Left lung (tissue), 4 donors: ENCODE measurements at regions not wholly inside any gene's neighbourhood (a gene's known extent, or its start where the extent isn't known, plus 50 kb on each side); places are given as distances from the start of the nearest gene placed in this dataset.

ENCODE experiments used
- ATAC-seq: fragments of 200-7000 bp; cut with Tn5 transposase; one replicate; pipeline ENCODE4 v1.9.1; 2020; ENCODE audit warnings: moderate library complexity
- DNase-seq, 4 donors: peaks; one replicate each; pipeline ENCODE4 v3.0.0-alpha.2; 2013 to 2020
- H3K27ac ChIP-seq, 2 donors: fragments of 200-600 bp; sonication (generic) in 1 of 2; one replicate each; pipeline versions ENCODE4 v1.5.0 to v1.8.0; 2020 to 2021
- H3K27me3 ChIP-seq, 2 donors: fragments of 200-600 bp; sonication (generic) in 1 of 2; one replicate each; pipeline versions ENCODE4 v1.5.0 to v1.8.0; 2020 to 2021
- H3K36me3 ChIP-seq, 2 donors: fragments of 200-600 bp; sonication (generic) in 1 of 2; one replicate each; pipeline versions ENCODE4 v1.5.0 to v1.8.0; 2020 to 2021
- H3K4me1 ChIP-seq, 2 donors: fragments of 200-600 bp; one replicate each; pipeline ENCODE4 v1.8.0; 2021
- H3K4me3 ChIP-seq, 2 donors: fragments of 200-600 bp; sonication (generic) in 1 of 2; one replicate each; pipeline versions ENCODE4 v1.5.0 to v1.8.0; 2020 to 2021; ENCODE audit warnings: mild to moderate bottlenecking in 1 of 2
- H3K9me3 ChIP-seq, 2 donors: fragments of 200-600 bp; sonication (generic) in 1 of 2; one replicate each; pipeline versions ENCODE4 v1.5.0 to v1.8.0; 2020 to 2021
- CTCF ChIP-seq, 2 donors: fragments of 200-600 bp; sonication (generic) in 1 of 2; IDR thresholded peaks; one replicate each; pipeline versions ENCODE4 v1.5.0 to v1.8.0; 2021; ENCODE audit warnings: antibody characterized with exemption in 2 of 2
- intact Hi-C, 2 donors: fragments of 100-400 bp; cut with DNase I; formaldehyde crosslinking; loops; one replicate each; pipeline versions ENCODE4 v1.11.2 to v1.14.2; 2022
- donor health status: DM: no; HTN: yes; CAD: no.
- donor health status: DM: no; HTN: no; CAD: no.

DNA sequence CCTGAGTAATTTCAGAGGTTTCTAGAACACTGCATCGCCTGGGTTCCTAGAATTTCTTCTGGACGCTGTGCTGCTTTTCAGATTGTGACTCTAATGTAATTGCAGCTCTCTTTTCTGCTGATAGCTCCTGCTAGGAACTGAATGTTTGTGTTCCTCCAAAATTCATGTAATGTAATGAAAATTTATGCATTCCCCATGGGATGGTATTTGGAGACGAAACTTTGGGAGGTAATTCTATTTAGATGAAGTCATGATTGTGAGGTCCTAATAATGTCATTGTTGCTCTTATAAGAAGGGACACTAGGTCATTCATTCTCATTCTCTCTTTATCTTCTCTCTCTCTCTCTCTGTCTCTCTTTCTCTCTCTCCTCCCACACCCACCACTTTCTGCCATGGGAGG, 223.9 kb upstream of the DOK6 start:
- no peak for DNase-seq
- no peak overlapping the region for H3K27ac ChIP-seq
- no peak for ATAC-seq
- H3K4me1 ChIP-seq, result no peaks in the 10 kb centered on the region
- H3K4me3 ChIP-seq, result no peak overlapping the region
- intact Hi-C loops, result no loop called here
- no peaks in the 10 kb centered on the region for H3K27me3 ChIP-seq
- no peak for TF ChIP-seq CTCF (IDR thresholded peaks at IDR 0.05)
- no peaks in the 10 kb centered on the region for H3K36me3 ChIP-seq
- peaks cover 0 to 2% of the 10 kb centered on the region in 2 donors for H3K9me3 ChIP-seq

DNA sequence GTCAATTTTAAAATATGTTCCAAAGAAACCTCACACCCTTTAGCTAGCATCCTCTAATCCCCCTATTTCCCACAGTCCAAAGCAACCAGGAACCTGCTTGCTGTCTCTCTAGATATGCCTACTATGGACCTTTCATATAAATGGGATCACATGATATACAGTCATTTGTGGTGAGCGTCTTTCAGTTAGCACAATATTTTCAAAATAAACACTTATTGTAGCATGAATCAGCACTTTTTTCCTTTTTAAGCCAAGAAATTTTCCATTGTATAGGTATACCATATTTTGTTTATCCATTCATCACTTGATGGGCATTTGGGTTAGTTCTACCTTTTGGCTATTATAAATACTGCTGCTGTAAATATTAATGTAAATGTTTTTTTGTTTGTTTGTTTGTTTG, 223.0 kb upstream of the DOK6 start:
- DNase-seq, result no peak
- Histone ChIP-seq H3K4me3 (no peak overlapping the region), H3K4me1 (no peaks in the 10 kb centered on the region), H3K27ac (no peak overlapping the region), H3K27me3 (no peaks in the 10 kb centered on the region), H3K36me3 (no peaks in the 10 kb centered on the region), H3K9me3 (peaks cover 0 to 2% of the 10 kb centered on the region in 2 donors)
- no peak for ATAC-seq
- TF ChIP-seq CTCF (IDR thresholded peaks at IDR 0.05), result no peak
- intact Hi-C loops, result no loop called here

DNA sequence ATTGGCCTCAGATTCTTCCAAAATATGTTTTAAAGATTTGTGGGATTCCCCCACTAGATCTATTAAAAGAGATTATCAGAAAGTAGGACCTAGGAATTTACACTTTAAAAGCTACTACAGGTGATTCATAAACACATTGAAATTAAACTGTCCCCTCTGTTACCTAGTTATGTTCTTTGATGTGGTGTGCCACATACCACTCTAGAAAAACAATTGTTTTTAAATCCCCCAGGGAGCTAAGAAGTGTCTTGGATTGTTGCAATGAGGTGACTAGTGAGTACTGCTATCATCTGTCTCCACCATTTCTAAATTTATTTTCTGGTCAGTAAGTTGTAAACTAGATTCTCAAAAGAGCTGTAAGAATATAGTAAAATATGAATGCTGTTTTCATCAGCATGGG, 214.5 kb upstream of the DOK6 start:
- DNase-seq, result no peak
- no peaks in the 10 kb centered on the region for H3K27me3 ChIP-seq
- H3K36me3 ChIP-seq, result no peaks in the 10 kb centered on the region
- no peak for ATAC-seq
- TF ChIP-seq CTCF (IDR thresholded peaks at IDR 0.05), result no peak
- H3K27ac ChIP-seq, result no peak overlapping the region
- no peaks in the 10 kb centered on the region for H3K9me3 ChIP-seq
- intact Hi-C loops, result no loop called here
- no peak overlapping the region for H3K4me3 ChIP-seq
- H3K4me1 ChIP-seq, result no peaks in the 10 kb centered on the region

- intact Hi-C loops, result no loop called here
These were observed 204.4 kb upstream of the DOK6 start for GRCh38 chr18:69196336-69196735.

DNA sequence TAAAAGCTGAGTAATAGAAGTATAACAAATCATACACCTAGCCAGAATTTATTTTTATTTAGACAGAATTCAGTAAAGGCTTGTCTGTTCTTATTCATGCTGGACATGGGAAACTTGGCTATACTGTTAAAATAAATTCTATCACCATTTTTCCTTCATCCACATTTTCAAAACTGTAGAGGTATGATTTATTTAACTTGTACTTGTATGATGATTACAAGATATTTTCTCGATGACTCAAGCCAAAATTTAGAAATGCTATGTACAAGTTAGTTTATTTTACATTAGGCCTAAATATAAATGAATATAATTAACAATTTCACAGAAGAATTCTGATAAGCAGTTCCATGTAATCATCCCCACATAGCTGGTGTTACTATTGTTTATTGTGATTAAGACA, 194.8 kb upstream of the DOK6 start:
- Histone ChIP-seq H3K9me3 (no peaks in the 10 kb centered on the region), H3K4me3 (no peak overlapping the region), H3K27me3 (no peaks in the 10 kb centered on the region), H3K36me3 (no peaks in the 10 kb centered on the region), H3K27ac (no peak overlapping the region), H3K4me1 (no peaks in the 10 kb centered on the region)
- intact Hi-C loops, result no loop called here
- DNase-seq (no peak), ATAC-seq (no peak)
- TF ChIP-seq CTCF (IDR thresholded peaks at IDR 0.05), result no peak

More at GRCh38 chr18:69196336-69196735, 204.4 kb upstream of the DOK6 start:
- Histone ChIP-seq H3K4me3 (no peak overlapping the region), H3K27me3 (no peaks in the 10 kb centered on the region), H3K9me3 (no peaks in the 10 kb centered on the region), H3K4me1 (no peaks in the 10 kb centered on the region), H3K27ac (no peak overlapping the region), H3K36me3 (no peaks in the 10 kb centered on the region)
- no peak for DNase-seq
- ATAC-seq, result no peak
- TF ChIP-seq CTCF (IDR thresholded peaks at IDR 0.05), result no peak
